MM.1S (cell line): ENCODE measurements at regions not wholly inside any gene's neighbourhood (a gene's known extent, or its start where the extent isn't known, plus 50 kb on each side); places are given as distances from the start of the nearest gene placed in this dataset.

Experiments used
- CTCF ChIP-seq: fragments of 300-600 bp; sonication (generic); IDR thresholded peaks from 2 replicates; pipeline ENCODE4 v1.5.1; 2016; ENCODE audit warnings: antibody characterized with exemption, low read length, mixed read lengths
- EZH2phosphoT487 ChIP-seq: fragments of 300-600 bp; sonication (generic); IDR thresholded peaks from 2 replicates; pipeline ENCODE4 v1.6.1; 2018; ENCODE audit warnings: antibody characterized with exemption, low read length

DNA sequence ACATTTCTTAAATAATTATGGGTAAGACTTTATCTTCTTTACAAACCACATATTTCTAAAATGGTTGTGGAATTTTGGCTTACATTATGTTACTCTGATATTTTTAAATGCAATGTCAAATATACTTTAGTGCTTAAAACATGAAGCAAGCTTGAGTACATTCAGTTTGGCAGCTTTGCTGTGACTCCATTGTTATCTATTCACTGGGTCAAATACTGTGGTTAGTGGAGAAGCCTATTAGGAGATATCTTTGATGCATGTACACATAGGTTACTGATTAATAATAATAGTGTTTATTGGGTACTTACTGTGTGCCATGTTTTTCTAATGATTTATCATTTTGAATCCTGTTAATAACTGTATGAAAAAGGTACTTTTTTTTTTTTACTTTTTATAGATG lies 520.4 kb upstream of the B3GALT2 start:
- no peak for TF ChIP-seq CTCF
- TF ChIP-seq EZH2phosphoT487, result no peak
